A204.1 (cell line): ENCODE measurements at regions not wholly inside any gene's neighbourhood (a gene's known extent, or its start where the extent isn't known, plus 50 kb on each side); places are given as distances from the start of the nearest gene placed in this dataset.
"Not testable (repeated sequence)": the region's sequence is repeated elsewhere in the genome, so short reads cannot be mapped to it uniquely, and the experiment has no call there.

Source experiments
- FAIRE-seq: peaks from 2 replicates; lab custom pipeline; 2012; peaks lifted over from hg19 to GRCh38; lab: Jason Lieb, UNC

DNA sequence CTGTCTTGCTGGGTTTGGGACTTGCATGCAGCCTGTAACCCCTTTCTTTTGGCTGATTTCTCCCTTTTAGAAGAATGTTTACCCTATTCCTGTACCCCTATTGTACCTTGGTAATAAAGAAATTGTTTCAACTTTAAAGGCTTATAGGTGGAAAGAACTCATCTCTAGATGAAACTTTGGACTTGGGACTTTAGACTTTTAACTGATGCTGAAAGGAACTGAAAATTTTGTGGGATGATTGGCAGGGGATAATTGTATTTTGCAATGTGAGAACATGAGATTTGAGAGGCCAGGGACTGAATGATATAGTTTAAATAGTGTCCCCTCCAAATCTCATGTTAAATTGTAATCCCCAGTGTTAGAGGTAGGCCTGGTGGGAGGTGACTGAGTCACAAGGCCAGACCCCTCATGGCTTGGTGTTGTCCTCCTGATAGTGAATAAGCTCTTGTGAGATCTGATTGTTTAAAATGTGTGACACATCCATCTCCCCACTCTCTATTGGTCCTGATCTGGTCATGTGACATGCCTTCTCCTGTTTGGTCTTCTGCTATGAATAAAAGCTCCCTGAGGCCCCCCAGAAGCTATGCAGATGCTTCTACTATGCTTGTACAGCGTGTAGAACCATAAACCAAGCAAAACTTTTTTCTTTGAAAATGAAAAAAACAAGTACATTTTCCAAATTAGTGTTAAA is 1621.3 kb upstream of the B3GALT2 start:
- no peak for FAIRE-seq

DNA sequence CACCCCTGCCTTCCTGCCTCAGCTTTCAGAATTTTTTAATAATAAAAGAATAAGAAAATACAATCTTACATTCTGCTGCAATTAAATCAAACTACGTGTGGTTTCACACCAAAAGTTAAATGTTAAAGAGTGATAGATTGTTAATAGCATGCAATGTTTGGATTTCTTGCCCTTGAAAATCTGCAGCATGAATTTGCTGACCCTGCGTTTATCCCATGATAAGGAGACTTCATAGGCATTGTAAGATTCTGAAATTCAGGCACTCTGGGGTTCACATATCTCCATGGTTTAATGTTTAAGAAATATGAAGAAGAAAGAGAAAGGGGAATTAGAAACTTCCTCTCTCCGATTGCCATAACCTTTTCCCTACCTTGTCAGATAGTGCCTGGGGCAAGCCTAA is 1616.2 kb upstream of the B3GALT2 start:
- no peak for FAIRE-seq

DNA sequence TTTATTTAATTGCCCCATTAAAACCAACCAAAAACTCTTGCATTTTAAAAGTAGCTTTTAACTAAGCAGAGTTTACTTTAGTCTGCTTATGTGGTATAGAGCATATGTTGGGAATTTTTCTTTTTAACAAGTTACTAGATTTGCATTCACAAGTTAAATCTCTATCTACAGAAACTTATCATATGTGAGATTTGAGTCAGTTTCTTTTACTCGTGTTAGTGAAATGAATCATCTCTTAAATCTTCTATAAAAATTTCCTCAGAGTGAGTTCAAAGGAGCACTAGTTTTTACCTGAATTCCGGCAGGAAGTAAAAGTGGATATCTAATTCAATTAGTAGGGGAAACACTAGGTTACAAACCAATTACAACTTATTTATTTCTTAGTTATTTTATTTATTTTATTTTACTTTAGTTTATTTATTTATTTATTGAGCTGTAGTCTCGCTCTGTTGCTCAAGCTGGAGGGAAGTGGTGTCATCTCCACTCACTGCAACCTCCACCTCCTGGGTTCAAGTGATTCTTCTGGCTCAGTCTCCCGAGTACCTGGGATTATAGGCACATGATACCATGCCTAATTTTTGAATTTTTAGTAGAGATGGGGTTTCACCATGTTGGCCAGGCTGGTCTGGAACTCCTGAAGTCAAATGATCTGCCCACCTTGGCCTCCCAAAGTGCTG is 1609.6 kb upstream of the B3GALT2 start:
- FAIRE-seq = no peak

DNA sequence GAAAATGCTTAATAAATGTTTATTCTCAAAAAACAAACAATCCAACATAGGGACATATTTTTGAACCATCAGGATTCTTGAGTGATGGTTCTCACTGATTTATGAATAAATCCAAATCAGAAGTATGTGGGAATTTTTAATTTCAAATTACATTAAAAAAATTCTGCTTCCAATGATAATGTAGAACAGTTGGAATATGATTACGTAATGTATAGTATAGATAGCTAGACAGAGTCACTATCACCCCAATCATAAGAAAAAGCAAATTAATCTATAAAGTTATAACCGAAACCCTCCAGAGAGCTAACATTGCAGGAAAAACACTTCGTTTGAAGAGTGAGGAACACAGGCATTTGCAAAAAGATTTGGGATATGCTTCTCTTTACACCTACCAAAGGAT is 1600.6 kb upstream of the B3GALT2 start:
- FAIRE-seq = no peak

DNA sequence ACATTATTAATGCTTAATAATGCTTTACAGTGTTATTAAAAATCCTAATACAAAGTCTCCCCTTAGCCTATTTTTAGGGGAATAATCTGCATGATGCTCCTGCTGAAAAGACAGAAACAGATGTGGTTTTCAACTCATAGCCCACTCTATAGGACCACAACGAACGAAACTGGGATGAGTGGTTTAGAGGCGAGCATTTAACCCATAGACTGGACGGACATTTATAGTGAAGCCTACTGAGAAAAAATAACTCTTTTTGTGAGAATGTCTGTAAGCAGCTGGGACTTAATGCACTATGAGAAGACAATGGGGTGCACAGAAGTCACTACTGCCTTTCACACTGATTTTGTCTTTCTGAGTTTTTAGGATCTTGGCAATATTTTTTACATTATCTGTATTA is 1599.6 kb upstream of the B3GALT2 start:
- FAIRE-seq = no peak

DNA sequence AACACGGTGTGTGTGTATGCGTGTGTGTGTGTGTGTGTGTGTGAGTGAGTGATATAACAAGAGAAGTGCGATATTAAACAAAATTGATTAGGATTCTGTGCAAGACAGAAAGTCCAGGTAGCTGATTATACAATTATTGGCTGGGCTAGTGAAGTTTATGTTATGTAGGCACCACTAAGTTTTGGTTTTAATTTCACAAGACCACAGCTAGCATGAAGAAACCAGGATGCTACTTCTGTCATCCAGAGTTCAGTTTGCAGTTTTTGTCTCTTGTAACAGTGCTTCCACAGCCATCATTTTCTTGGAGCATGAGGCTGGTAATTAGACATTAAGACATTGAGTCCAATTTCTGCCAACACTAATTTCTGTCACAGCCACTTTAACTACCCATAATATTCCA is 1590.2 kb upstream of the B3GALT2 start:
- FAIRE-seq = no peak

DNA sequence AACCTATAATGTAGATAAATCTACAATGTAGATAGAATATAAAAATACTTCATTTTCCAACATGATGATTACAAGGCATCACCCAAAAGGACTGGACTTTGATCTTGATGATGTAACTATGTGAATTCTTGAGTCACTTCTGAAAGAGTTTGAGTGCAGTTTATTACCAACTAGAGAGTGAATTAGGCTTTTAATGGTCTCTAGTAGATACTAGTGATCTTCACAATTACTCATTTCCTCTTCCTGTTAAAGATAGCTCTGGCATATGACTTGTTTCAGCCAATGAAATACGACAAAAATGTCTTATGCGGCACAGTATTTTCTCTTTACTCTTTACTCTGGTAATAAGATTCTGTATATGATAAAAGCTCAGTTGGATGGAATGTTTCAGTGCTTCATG is 1588.1 kb upstream of the B3GALT2 start:
- FAIRE-seq = no peak

DNA sequence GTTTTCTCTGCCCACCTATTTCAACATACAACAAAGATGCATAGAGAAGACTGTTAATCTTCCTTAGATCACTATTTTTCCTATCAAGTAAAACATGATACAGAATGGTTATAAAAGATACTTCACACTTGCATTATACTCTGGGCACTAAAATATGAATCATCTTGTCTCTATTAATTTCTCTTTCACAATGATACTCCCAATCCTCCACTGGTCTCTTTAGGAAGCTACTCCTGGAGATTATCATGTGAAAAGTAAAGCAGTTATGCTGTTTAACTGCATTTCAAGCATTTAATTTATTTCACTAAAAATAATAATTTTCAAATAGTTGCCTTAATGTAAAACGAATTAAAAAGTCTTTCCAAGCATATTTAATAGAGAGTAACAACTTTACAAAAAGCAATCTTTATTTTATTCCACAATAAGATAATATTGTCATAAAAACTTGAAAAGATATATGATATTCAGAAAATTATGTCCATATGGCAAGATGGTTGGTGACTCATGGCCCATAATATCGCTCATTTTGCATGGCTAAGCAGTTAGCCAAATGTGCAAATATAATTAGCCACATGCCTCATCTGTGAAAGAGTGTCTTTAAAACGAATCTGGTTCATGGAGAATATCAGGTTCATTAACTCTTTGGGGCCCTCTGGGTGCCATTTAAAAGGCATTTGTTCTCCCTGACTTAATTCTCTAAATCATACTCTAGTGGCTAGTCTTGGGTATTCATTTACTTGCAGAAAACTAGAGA is 1569.0 kb upstream of the B3GALT2 start:
- no peak for FAIRE-seq

DNA sequence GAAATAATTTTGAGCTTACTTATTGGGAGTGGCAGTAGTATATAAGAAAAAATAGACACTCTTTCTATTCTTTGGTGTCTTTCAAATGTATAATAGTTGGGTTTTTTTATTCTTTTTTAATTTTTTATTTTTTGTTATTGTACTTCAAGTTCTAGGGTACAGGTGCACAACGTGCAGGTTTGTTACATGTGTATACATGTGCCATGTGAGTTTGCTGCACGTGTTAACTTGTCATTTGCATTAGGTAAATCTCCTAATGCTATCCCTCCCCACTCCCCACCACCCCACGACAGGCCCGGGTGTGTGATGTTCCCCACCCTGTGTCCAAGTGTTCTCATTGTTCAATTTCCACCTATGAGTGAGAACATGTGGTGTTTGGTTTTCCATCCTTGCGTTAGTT is 1552.4 kb upstream of the B3GALT2 start:
- not testable (repeated sequence) for FAIRE-seq

DNA sequence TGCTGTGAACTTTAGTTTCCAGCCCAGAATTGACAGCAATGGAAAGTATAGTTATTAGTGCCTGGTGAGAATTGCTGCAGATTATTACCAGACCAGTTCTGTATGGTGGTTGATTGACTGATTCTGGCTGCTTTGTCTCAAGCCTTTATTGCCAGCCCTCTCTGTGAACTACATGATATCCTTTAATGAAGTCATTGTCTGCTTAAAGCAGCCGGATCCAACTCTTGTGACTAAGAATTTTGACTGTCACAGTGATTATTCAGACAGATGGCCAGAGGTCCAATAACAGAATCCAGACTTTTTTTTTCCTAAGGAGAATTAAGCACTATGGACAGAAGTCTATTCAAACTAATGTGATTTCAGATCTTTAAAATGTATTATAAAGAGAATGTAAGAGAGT is 1548.6 kb upstream of the B3GALT2 start:
- no peak for FAIRE-seq

DNA sequence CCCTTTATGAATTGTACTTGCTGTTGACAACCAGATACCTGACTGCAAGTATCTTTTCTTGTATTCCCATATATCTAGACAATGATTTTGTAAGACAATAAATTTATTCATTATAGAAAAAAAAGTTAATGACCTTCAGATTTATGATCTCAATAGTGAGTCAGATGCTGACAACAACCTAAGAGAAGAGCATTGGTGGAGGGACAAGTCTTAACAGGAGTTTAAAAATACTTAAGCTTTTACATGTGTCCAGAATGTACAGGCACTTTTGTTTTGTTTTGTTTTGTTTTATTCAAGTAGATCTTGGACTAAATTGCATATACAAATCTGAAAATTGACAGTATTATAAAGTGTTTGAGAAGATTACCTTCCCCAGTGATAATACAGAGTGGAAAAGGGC is 1544.6 kb upstream of the B3GALT2 start:
- no peak for FAIRE-seq

DNA sequence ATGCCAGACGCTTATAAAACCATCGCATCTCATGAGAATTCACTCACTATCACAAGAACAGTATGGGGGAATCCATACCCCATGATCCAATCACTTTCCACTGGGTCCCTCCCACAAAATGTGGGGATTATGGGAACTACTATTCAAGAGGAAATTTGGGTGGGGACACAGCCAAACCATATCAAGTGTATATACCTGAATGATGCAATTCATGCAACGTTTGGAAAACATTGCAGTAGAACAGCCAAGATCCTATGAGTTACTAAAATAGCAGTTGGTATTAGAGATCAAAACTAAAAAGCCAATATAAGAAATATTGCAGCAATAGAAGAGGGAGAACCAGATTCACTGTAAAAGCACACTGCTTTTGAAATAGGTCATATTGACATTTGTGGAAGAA is 1543.9 kb upstream of the B3GALT2 start:
- FAIRE-seq = no peak

DNA sequence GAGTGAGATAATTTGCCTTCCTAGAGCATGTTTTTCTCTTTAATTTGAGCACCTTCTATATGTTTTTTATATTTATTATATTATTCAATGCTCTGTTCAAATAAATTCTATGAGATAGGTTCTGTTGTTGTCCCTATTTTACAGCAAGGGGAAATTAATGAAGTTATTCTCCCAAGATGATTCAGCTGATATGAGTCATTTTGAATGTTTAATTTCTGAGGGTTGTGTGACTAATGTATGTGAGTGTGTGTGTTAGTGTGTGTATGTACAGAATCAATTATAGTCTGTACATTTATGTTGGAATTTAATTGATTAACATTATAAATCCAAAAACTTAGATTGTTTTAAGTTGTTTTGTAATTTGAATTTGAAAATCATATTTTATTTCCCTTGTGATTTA is 1536.7 kb upstream of the B3GALT2 start:
- FAIRE-seq = no peak

DNA sequence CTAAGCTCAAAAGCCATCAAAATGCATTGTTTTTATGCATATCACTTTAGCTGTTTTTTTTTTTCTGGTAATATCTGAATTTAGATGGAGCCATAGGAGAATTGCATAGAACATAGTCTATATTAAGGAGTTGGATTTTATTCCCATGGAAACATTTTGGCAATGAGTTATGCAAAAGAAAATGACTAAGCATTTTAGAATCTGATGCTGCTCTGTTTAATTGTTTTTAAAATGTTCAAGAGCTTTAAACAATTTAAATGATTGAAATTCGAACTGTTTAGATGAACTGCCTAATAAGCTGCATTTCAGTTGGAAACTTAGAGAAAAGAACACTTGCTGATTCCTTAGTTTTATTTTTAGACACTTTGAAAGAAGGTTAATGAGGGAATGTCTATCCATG is 1531.5 kb upstream of the B3GALT2 start:
- no peak for FAIRE-seq

DNA sequence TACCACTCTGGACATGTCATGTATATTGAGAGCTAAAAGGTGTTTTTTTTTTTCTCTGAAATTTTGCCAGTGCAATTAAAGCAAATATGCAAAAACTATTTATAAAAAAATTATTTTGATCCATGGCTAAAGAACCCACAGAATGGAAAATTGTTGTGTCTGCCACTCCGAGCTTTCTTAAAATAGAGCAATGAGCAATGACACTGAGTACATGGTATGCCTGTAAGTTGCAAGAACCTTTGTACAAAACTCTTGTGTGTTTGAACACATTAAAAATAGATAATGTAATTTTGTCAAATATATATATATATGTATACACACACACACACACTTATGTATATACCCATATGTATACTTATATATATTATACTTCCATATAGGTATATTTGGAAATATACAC is 1530.9 kb upstream of the B3GALT2 start:
- no peak for FAIRE-seq

DNA sequence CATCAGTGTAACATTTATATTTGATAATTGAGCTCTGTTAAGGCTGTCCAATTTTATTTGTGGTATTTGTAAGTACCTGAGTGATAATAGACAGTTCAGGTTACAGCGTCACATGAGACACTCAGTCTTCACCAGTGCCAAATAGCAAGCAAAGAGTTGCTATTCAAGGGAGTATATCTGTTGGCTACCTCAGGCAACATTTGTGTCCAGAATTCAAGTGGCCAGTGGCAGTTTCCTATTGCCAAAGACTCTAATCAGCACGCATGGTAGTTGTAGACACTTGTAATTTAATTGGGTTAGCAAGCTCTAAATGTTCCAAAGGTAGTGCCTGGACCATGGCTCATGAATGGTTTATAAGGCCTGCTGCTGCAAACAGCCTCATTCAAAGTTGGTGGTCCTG is 1524.3 kb upstream of the B3GALT2 start:
- FAIRE-seq = no peak

DNA sequence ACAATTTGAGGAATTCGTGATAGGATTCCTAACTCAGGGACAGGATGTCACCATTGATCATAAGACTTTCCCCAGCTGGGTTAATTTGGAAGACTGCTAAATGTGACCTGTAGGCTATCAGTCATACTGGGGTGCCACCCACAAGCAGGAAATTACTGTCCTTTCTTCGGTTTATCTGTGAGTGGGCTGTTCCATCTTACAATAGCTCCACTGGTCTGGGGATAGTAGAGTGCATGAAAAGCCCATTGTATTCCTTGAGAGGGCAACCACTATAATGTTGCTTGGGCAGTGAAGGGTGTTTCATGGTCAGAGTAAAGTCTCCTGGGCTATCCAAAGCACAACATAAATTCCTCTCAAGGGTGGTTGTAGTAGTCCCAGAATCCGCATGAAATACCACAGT is 1523.0 kb upstream of the B3GALT2 start:
- FAIRE-seq = no peak

DNA sequence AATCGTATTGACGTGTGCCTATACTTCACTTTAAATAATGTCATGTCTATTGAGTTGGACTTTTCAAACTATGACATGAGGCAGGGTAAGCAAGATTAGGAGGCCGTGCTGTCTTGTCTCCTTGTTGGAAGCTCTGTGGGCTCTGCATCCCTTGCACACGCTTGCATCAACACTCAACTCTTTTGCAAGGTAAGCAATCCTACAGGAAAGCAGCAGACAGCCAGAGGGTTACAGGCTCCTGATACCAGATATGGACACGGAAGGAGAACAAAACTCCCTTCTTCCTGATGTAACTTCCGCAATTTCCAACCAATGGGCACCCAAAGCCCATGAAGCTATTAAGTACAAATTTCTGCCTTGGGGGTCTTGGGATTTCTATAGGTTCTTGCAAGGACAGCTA is 1520.7 kb upstream of the B3GALT2 start:
- no peak for FAIRE-seq

DNA sequence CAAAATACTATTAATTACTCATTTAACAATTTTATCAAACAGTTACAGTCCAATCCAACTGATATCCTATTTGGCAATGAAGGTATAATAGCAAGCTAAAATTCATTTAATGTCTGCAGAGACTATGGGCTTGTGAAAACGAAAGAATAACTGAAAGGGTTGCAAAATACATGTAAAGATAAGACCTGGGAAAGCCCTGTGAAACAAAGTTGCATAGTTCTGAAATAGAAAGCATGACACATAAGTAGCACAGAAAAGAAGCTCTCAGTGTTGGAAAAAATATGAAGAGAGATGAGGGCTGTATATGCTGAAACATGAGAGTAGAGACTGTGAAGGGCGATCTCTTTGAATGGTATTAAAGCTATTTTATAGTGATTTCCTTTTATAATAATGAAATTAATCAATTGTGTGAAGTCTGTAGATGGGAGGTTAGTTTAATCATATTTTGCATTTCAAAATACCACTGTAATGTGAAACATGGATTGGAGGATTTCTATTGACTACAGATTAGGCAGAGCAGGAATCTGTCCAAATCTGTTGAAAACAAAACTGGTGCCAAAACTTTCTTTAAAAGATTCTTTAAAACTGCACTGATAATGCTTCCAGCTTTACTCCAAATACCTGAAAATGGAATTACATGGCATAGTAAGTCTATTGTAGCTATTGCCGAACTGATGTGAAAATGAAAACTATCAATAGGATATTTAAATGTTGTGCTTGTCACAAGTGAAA is 1518.9 kb upstream of the B3GALT2 start:
- FAIRE-seq = no peak

DNA sequence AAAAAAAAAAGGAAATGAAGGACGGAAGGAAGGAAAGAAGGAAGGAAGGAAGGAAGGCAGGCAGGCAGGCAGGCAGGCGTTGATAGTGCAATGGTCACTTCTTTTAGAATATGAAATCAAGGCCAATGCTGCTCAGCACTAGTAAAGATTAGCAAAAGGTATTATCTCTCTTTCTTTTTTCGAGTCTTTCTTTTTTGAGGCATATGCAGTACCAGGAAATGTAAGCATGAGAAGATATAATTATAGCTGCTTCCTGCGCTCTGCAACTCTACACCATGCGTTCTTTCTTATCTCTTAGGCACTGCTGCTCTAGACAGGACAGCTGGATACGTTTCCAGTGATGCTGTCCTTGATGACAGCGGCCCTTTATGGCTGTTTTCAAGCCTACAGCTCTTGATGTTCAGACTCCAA is 1512.5 kb upstream of the B3GALT2 start:
- no peak for FAIRE-seq

DNA sequence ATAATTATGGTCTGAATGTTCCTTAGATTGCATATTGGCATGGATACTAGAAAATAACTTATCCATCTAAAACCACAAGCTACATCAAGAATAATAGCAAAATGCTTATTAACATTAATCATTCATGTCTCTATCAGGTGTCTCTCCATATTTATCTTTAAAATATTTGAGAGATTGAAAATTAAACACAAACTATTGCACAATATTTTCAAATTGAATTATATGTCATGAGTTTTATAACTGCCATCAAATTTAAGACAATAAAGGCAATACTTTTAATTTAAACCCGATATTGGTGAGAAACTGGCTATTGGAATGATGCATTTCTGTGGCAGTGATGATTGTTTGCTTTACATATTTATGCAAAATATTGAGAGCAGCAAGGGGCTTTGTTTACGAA is 1506.8 kb upstream of the B3GALT2 start:
- FAIRE-seq = no peak

DNA sequence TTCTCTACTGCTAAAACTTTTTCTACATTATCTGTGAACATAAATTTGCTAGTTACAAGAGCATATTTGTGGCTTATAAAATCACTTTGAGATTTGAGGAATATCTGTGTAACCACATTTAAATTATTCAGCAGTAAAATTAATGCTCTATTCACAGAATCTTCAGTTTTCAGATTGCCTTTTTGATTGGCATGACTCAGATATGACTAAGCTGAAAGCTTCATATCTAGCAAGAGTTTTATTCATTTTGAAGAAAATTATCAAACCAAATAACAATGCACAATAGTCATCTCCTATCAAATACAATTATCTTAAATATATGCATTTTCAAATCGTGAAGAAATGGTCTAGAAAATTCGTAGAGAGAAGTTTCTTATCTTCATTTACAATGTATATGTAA is 1498.2 kb upstream of the B3GALT2 start:
- no peak for FAIRE-seq

DNA sequence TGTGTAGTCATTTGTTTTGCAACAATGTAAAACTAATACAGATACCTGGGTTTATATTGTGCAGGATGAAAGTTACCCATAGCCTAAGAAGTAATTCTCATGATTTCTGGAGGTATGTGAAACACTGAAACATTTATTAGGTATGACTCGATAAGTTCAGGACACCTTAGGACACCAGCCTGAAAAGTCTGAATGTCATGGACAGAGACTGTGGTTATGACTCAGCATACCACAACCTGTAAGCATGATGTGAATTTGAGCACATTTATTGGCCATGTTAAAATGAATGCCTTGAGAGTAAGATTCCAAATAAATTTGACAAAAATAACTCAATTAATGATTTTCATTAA is 1471.7 kb upstream of the B3GALT2 start:
- FAIRE-seq = no peak
